Progenitor cell of endocrine pancreas (in vitro differentiated cells): ENCODE measurements at regions not wholly inside any gene's neighbourhood (a gene's known extent, or its start where the extent isn't known, plus 50 kb on each side); places are given as distances from the start of the nearest gene placed in this dataset.

Experiments
- DNase-seq: peaks from one replicate; pipeline ENCODE4 v3.0.0; 2021; ENCODE audit warnings: low spot score; ENCODE audit not compliant: unreplicated experiment
- H3K27ac Mint-ChIP-seq: 2 replicates; pipeline ENCODE4 v1.8.0; 2021; ENCODE audit warnings: mild to moderate bottlenecking, moderate library complexity, mixed read lengths
- H3K27me3 Mint-ChIP-seq: 2 replicates; pipeline ENCODE4 v1.8.0; 2021; ENCODE audit warnings: mixed read lengths
- H3K36me3 Mint-ChIP-seq: 2 replicates; pipeline ENCODE4 v1.8.0; 2022; ENCODE audit warnings: mixed read lengths; ENCODE audit not compliant: insufficient read depth
- H3K4me1 Mint-ChIP-seq: 2 replicates; pipeline ENCODE4 v1.8.0; 2021; ENCODE audit warnings: low read depth, mixed read lengths
- H3K4me3 Mint-ChIP-seq: 2 replicates; pipeline ENCODE4 v1.8.0; 2021; ENCODE audit warnings: low read depth, mild to moderate bottlenecking, moderate library complexity, mixed read lengths
- H3K9me3 Mint-ChIP-seq: 2 replicates; pipeline ENCODE4 v1.8.0; 2021; ENCODE audit warnings: low read depth, mixed read lengths
- TF ChIP-seq, protein P1 (sequence below): fragments of 200-600 bp; sonication (generic); IDR thresholded peaks from one replicate; pipeline ENCODE4 v1.5.0; 2021; ENCODE audit warnings: antibody characterized with exemption, mild to moderate bottlenecking; ENCODE audit not compliant: unreplicated experiment

DNA sequence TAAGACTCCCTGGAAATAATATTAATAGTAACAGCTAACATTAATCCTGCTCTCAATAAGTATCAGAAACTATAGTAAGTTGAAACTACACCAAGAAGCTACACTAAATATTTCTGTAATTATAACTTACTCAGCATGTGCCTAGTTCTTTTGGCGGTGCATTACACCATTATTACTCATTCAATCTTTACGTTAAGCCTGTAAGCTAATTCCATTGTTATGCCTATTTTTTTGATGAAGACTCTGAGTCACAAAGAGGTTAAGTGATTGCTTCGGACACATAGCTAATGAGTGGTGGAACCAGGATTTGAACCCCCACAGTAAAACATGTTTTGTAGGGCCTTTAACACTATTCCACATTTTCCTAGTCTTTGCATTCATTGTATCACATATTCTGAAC is 111.6 kb downstream of the RASSF10 start:
- Mint-ChIP-seq H3K27ac (no peak overlapping the region), H3K4me1 (peaks cover 2% of the 10 kb centered on the region), H3K27me3 (no peaks in the 10 kb centered on the region), H3K4me3 (no peak overlapping the region), H3K9me3 (peaks cover 17% of the 10 kb centered on the region), H3K36me3 (peaks cover 1% of the 10 kb centered on the region)
- no peak for DNase-seq
- TF ChIP-seq, protein P1, sequence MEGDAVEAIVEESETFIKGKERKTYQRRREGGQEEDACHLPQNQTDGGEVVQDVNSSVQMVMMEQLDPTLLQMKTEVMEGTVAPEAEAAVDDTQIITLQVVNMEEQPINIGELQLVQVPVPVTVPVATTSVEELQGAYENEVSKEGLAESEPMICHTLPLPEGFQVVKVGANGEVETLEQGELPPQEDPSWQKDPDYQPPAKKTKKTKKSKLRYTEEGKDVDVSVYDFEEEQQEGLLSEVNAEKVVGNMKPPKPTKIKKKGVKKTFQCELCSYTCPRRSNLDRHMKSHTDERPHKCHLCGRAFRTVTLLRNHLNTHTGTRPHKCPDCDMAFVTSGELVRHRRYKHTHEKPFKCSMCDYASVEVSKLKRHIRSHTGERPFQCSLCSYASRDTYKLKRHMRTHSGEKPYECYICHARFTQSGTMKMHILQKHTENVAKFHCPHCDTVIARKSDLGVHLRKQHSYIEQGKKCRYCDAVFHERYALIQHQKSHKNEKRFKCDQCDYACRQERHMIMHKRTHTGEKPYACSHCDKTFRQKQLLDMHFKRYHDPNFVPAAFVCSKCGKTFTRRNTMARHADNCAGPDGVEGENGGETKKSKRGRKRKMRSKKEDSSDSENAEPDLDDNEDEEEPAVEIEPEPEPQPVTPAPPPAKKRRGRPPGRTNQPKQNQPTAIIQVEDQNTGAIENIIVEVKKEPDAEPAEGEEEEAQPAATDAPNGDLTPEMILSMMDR, result no peak

DNA sequence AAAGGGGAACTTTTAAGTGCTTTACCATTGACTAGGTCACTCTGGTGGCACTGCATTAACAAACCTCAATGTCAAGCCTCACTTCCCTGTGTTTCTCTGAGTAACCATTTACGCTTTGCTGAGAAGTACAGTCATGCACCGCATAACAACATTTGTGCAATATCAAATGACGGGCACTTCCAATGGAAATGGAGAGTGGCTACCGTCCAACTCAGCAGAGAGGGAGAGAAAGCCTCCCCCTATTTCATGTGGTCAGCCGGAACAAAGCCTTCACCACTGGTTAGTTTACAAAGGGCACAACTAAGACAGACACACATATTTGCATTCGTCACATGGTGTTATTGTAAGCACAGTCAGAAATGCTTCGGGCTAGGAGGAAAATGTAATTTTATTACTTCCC is 117.3 kb downstream of the RASSF10 start:
- Mint-ChIP-seq H3K9me3 (peaks cover 32% of the 10 kb centered on the region), H3K27ac (no peak overlapping the region), H3K4me3 (no peak overlapping the region), H3K36me3 (peaks cover 2% of the 10 kb centered on the region), H3K4me1 (no peaks in the 10 kb centered on the region), H3K27me3 (no peaks in the 10 kb centered on the region)
- TF ChIP-seq, protein P1, result no peak
- DNase-seq, result no peak

DNA sequence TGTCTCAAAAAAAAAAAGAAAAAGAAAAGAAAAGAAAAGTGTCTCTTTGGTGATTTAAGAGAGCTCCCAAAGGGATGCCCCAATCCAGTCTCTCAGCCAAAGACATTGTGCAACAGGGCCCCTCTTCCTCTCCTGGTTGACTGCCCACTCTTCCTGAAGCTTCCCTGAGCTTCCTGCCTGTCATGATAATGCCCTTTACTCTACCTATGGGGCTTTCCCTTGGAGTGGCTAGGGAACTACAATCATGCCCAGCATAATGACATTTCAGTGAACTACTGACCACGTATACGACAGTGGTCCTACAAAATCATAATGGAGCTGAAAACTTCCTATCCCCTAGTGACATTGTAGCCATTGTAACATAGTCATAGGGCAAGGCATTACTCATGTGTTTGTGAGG is 118.0 kb downstream of the RASSF10 start:
- TF ChIP-seq, protein P1, result no peak
- H3K36me3 Mint-ChIP-seq, result peaks cover 2% of the 10 kb centered on the region
- no peaks in the 10 kb centered on the region for H3K27me3 Mint-ChIP-seq
- DNase-seq, result no peak
- H3K4me3 Mint-ChIP-seq, result no peak overlapping the region
- no peak overlapping the region for H3K27ac Mint-ChIP-seq
- H3K4me1 Mint-ChIP-seq, result no peaks in the 10 kb centered on the region
- peaks cover 35% of the 10 kb centered on the region for H3K9me3 Mint-ChIP-seq

DNA sequence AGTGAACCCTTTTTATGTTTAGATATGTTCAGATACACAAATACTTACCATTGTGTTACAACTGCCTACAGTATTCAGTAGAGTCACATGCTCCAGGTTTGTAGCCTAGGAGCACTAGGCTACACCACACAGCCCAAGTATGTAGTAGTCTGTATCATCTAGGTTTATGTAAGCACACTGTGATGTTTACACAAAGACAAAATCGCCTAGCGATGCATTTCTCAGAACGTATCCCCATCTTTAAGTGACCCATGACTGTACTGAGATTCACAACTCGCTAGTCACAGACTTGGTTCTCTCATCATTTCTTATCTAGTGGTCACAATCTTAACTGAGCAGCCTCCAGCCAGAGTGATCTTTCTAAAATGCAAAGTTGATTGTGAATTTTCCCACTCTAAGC is 119.2 kb downstream of the RASSF10 start:
- H3K27me3 Mint-ChIP-seq, result no peaks in the 10 kb centered on the region
- H3K36me3 Mint-ChIP-seq, result peaks cover 1% of the 10 kb centered on the region
- TF ChIP-seq, protein P1, result no peak
- H3K9me3 Mint-ChIP-seq, result peaks cover 26% of the 10 kb centered on the region
- no peak overlapping the region for H3K4me3 Mint-ChIP-seq
- H3K27ac Mint-ChIP-seq, result no peak overlapping the region
- no peak for DNase-seq
- no peaks in the 10 kb centered on the region for H3K4me1 Mint-ChIP-seq

DNA sequence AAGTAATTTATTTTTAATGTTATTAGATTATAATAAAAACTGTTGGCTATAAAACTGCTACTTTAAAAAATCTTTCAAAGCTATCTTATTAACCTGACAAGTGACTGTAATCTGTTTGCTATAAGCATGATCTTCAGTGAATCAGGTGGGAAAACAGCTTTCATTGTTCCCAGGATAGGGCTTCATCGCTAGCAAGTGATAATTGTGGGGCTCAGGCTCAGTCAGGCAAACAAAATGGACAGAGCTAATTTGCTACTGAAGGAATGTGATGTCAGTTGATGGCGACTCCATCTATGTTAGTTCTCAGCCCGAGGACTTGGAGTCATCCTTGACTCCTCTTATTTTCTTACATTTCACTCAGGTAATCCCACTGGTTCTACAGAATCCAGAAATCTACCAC is 125.0 kb downstream of the RASSF10 start:
- H3K27me3 Mint-ChIP-seq, result no peaks in the 10 kb centered on the region
- TF ChIP-seq, protein P1, result no peak
- peaks cover 19% of the 10 kb centered on the region for H3K9me3 Mint-ChIP-seq
- peaks cover 1% of the 10 kb centered on the region for H3K36me3 Mint-ChIP-seq
- no peak overlapping the region for H3K4me3 Mint-ChIP-seq
- no peak overlapping the region for H3K27ac Mint-ChIP-seq
- H3K4me1 Mint-ChIP-seq, result peaks cover 27% of the 10 kb centered on the region
- no peak for DNase-seq
